ENCODE measurements at regions not wholly inside any gene's neighbourhood (a gene's known extent, or its start where the extent isn't known, plus 50 kb on each side); places are given as distances from the start of the nearest gene placed in this dataset.
A peak's percentile ranks its signal among the peaks of the same experiment; 100 is the strongest.

GRCh38 chr12:103077108-103077773 is 119.8 kb downstream of the ASCL1 start:
- H3K4me2 ChIP-seq (ENCODE audit: low read length) = no peak overlapping the region
- no peak overlapping the region for H4K91ac ChIP-seq (ENCODE audit: low read depth, low read length)
- no peak overlapping the region for H3K9ac ChIP-seq (ENCODE audit: low read length)
- H2AFZ ChIP-seq (ENCODE audit: insufficient read depth, low read length, poor library complexity) = no peak overlapping the region
- no peak overlapping the region for H2BK120ac ChIP-seq (ENCODE audit: insufficient read depth, low read length, poor library complexity)
- no peak overlapping the region for H4K8ac ChIP-seq (ENCODE audit: low read depth, low read length)
- H3K14ac ChIP-seq (ENCODE audit: low read length) = no peak overlapping the region
- H3K23ac ChIP-seq (ENCODE audit: low read length) = no peak overlapping the region
- no peaks in the 10 kb centered on the region for H3K4me1 ChIP-seq (ENCODE audit: control insufficient read depth in 1 of 2, insufficient read depth in 2 of 2, low read length in 2 of 2)
- H4K12ac ChIP-seq (ENCODE audit: low read depth, low read length) = no peak overlapping the region
- DNase-seq = no peak
- no peak overlapping the region for H2AK5ac ChIP-seq (ENCODE audit: low read length)
- H3K27ac ChIP-seq (ENCODE audit: low read depth, low read length) = no peak overlapping the region
- no peaks in the 10 kb centered on the region for H3K9me3 ChIP-seq (ENCODE audit: insufficient read depth, low read depth, low read length)
- H3K4ac ChIP-seq (ENCODE audit: low read depth, low read length) = no peak overlapping the region
- no peaks in the 10 kb centered on the region for H3K27me3 ChIP-seq (ENCODE audit: insufficient read depth, low read length)
- H3K79me2 ChIP-seq (ENCODE audit: control insufficient read depth, insufficient read depth, low read length, poor library complexity) = no peaks in the 10 kb centered on the region
- no peak overlapping the region for H3K18ac ChIP-seq (ENCODE audit: low read length)
- no peak overlapping the region for H2BK5ac ChIP-seq (ENCODE audit: low read depth, low read length, poor library complexity)
- no CpG with 5 or more reads among the region's 1 CpG for WGBS (ENCODE audit: extremely low coverage, insufficient coverage, insufficient read length)
- no peak overlapping the region for H3K4me3 ChIP-seq (ENCODE audit: low read depth, low read length)
- no peaks in the 10 kb centered on the region for H3K36me3 ChIP-seq (ENCODE audit: control insufficient read depth in 1 of 2, insufficient read depth in 2 of 2, low read length in 2 of 2)
- H2BK12ac ChIP-seq (ENCODE audit: low read length) = no peak overlapping the region
- no peaks in the 10 kb centered on the region for H3K79me1 ChIP-seq (ENCODE audit: low read length)

GRCh38 chr12:103085541-103085940 is 128.1 kb downstream of the ASCL1 start:
- Histone ChIP-seq H3K4ac (ENCODE audit: low read depth, low read length) (no peak overlapping the region), H2AK5ac (ENCODE audit: low read length) (no peak overlapping the region), H3K14ac (ENCODE audit: low read length) (no peak overlapping the region), H3K79me1 (ENCODE audit: low read length) (no peaks in the 10 kb centered on the region), H3K23ac (ENCODE audit: low read length) (no peak overlapping the region), H2BK120ac (ENCODE audit: insufficient read depth, low read length, poor library complexity) (no peak overlapping the region), H3K4me3 (ENCODE audit: low read depth, low read length) (no peak overlapping the region), H3K9me3 (ENCODE audit: insufficient read depth, low read depth, low read length) (no peaks in the 10 kb centered on the region), H3K4me2 (ENCODE audit: low read length) (no peak overlapping the region), H3K18ac (ENCODE audit: low read length) (no peak overlapping the region), H3K36me3 (ENCODE audit: control insufficient read depth in 1 of 2, insufficient read depth in 2 of 2, low read length in 2 of 2) (no peaks in the 10 kb centered on the region), H4K8ac (ENCODE audit: low read depth, low read length) (no peak overlapping the region), H3K27ac (ENCODE audit: low read depth, low read length) (no peak overlapping the region), H3K79me2 (ENCODE audit: control insufficient read depth, insufficient read depth, low read length, poor library complexity) (no peaks in the 10 kb centered on the region), H2AFZ (ENCODE audit: insufficient read depth, low read length, poor library complexity) (no peak overlapping the region), H3K27me3 (ENCODE audit: insufficient read depth, low read length) (no peaks in the 10 kb centered on the region), H3K4me1 (ENCODE audit: control insufficient read depth in 1 of 2, insufficient read depth in 2 of 2, low read length in 2 of 2) (no peaks in the 10 kb centered on the region), H3K9ac (ENCODE audit: low read length) (no peak overlapping the region), H4K12ac (ENCODE audit: low read depth, low read length) (no peak overlapping the region), H2BK5ac (ENCODE audit: low read depth, low read length, poor library complexity) (no peak overlapping the region), H4K91ac (ENCODE audit: low read depth, low read length) (no peak overlapping the region), H2BK12ac (ENCODE audit: low read length) (no peak overlapping the region)
- no CpG with 5 or more reads among the region's 5 CpGs for WGBS (ENCODE audit: extremely low coverage, insufficient coverage, insufficient read length)
- DNase-seq = no peak

DNA sequence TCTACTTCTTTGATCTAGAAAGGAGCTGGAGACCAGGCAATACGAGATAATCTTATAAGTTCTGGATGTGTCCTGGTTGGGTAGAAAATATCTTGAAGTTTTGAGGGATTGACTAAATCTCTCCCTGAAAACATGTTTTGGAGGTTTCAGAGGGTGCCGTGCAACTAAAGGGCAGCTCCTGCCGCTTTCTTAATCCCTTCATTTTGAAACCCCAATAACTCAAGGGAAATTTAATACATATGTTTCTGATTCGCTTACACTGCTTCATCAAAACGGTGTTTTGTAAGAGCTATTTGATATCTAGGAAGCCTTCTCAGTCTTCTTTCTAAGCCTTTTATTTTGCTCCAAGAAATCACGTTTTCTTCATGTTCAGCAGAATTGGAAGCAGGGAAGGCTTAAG is 129.0 kb downstream of the ASCL1 start:
- WGBS (ENCODE audit: extremely low coverage, insufficient coverage, insufficient read length) = no CpG with 5 or more reads among the region's 6 CpGs
- Histone ChIP-seq H3K4ac (ENCODE audit: low read depth, low read length) (no peak overlapping the region), H2BK120ac (ENCODE audit: insufficient read depth, low read length, poor library complexity) (no peak overlapping the region), H3K27ac (ENCODE audit: low read depth, low read length) (no peak overlapping the region), H3K23ac (ENCODE audit: low read length) (no peak overlapping the region), H3K9ac (ENCODE audit: low read length) (no peak overlapping the region), H2BK12ac (ENCODE audit: low read length) (no peak overlapping the region), H2AFZ (ENCODE audit: insufficient read depth, low read length, poor library complexity) (no peak overlapping the region), H3K36me3 (ENCODE audit: control insufficient read depth in 1 of 2, insufficient read depth in 2 of 2, low read length in 2 of 2) (no peaks in the 10 kb centered on the region), H3K79me2 (ENCODE audit: control insufficient read depth, insufficient read depth, low read length, poor library complexity) (no peaks in the 10 kb centered on the region), H4K8ac (ENCODE audit: low read depth, low read length) (no peak overlapping the region), H4K91ac (ENCODE audit: low read depth, low read length) (no peak overlapping the region), H4K12ac (ENCODE audit: low read depth, low read length) (no peak overlapping the region), H2BK5ac (ENCODE audit: low read depth, low read length, poor library complexity) (no peak overlapping the region), H3K4me1 (ENCODE audit: control insufficient read depth in 1 of 2, insufficient read depth in 2 of 2, low read length in 2 of 2) (no peaks in the 10 kb centered on the region), H3K27me3 (ENCODE audit: insufficient read depth, low read length) (no peaks in the 10 kb centered on the region), H2AK5ac (ENCODE audit: low read length) (no peak overlapping the region), H3K79me1 (ENCODE audit: low read length) (no peaks in the 10 kb centered on the region), H3K9me3 (ENCODE audit: insufficient read depth, low read depth, low read length) (no peaks in the 10 kb centered on the region), H3K4me2 (ENCODE audit: low read length) (no peak overlapping the region), H3K4me3 (ENCODE audit: low read depth, low read length) (no peak overlapping the region), H3K14ac (ENCODE audit: low read length) (no peak overlapping the region), H3K18ac (ENCODE audit: low read length) (no peak overlapping the region)
- DNase-seq = no peak

DNA sequence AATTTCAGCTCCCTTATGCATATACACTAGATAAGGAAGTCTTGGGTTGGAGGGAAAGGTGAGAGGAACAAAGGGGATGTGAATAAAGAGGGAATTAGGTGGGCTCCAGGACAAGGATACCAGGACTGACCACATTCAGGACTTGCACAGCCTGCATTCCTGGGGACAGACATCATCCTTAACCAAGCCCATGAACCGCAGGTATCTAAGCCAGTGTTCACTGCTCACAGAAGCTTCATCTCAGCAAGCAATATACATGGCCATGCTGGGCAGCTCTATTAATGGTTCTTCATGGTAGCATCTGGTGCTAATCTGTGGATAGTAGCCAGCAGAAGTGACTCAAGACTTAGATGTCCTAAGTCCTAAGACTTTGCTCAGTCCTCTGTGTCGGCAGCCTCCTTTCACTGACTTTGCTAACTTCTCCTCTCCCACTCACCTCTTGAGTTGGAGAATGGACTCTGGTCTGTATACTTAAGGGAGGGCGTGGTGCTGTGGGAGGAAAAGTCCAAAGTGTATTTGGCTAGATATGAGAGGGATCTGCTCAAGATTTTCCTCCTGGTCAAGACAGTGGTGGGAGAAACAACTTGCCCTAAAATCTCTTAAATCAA is 136.1 kb downstream of the ASCL1 start:
- Histone ChIP-seq H2BK12ac (ENCODE audit: low read length) (no peak overlapping the region), H3K36me3 (ENCODE audit: control insufficient read depth in 1 of 2, insufficient read depth in 2 of 2, low read length in 2 of 2) (no peaks in the 10 kb centered on the region), H3K4me3 (ENCODE audit: low read depth, low read length) (no peak overlapping the region), H2BK5ac (ENCODE audit: low read depth, low read length, poor library complexity) (no peak overlapping the region), H3K9me3 (ENCODE audit: insufficient read depth, low read depth, low read length) (no peaks in the 10 kb centered on the region), H2AK5ac (ENCODE audit: low read length) (no peak overlapping the region), H3K4me2 (ENCODE audit: low read length) (no peak overlapping the region), H4K12ac (ENCODE audit: low read depth, low read length) (no peak overlapping the region), H2AFZ (ENCODE audit: insufficient read depth, low read length, poor library complexity) (no peak overlapping the region), H3K18ac (ENCODE audit: low read length) (no peak overlapping the region), H2BK120ac (ENCODE audit: insufficient read depth, low read length, poor library complexity) (no peak overlapping the region), H3K79me1 (ENCODE audit: low read length) (no peaks in the 10 kb centered on the region), H4K91ac (ENCODE audit: low read depth, low read length) (no peak overlapping the region), H3K4me1 (ENCODE audit: control insufficient read depth in 1 of 2, insufficient read depth in 2 of 2, low read length in 2 of 2) (peaks cover 0 to 6% of the 10 kb centered on the region in 2 experiments), H3K14ac (ENCODE audit: low read length) (no peak overlapping the region), H3K27me3 (ENCODE audit: insufficient read depth, low read length) (no peaks in the 10 kb centered on the region), H3K9ac (ENCODE audit: low read length) (no peak overlapping the region), H4K8ac (ENCODE audit: low read depth, low read length) (no peak overlapping the region), H3K79me2 (ENCODE audit: control insufficient read depth, insufficient read depth, low read length, poor library complexity) (no peaks in the 10 kb centered on the region), H3K27ac (ENCODE audit: low read depth, low read length) (no peak overlapping the region), H3K23ac (ENCODE audit: low read length) (no peak overlapping the region), H3K4ac (ENCODE audit: low read depth, low read length) (no peak overlapping the region)
- WGBS (ENCODE audit: extremely low coverage, insufficient coverage, insufficient read length) = no CpG with 5 or more reads among the region's 3 CpGs
- peak; percentile 30 to 54 for DNase-seq

All from trophoblast cell (in vitro differentiated cells and primary cell).